ENCODE measurements at regions not wholly inside any gene's neighbourhood (a gene's known extent, or its start where the extent isn't known, plus 50 kb on each side); places are given as distances from the start of the nearest gene placed in this dataset.

- Mint-ChIP-seq H3K9me3 (no peaks in the 10 kb centered on the region), H3K4me1 (ENCODE audit: low read depth) (no peaks in the 10 kb centered on the region), H3K36me3 (ENCODE audit: low read depth) (no peaks in the 10 kb centered on the region), H3K27me3 (no peaks in the 10 kb centered on the region), H3K4me3 (no peak overlapping the region), H3K27ac (no peak overlapping the region)
- no peak for TF ChIP-seq CTCF (IDR thresholded peaks at IDR 0.05)
- CTCF ChIA-PET, result no interaction called here
- ATAC-seq (no peak), DNase-seq (no peak)
- intact Hi-C loops (cut with micrococcal nuclease), result no loop called here
- POLR2A ChIA-PET, result no interaction called here
Measured at GRCh38 chr3:19735111-19735510, 198.9 kb downstream of the EFHB start.

GRCh38 chr3:19734453-19734852 lies 199.6 kb downstream of the EFHB start:
- POLR2A ChIA-PET, result no interaction called here
- TF ChIP-seq CTCF (IDR thresholded peaks at IDR 0.05), result no peak

GRCh38 chr3:19725000-19725399 lies 209.0 kb downstream of the EFHB start:
- H3K9me3 Mint-ChIP-seq, result no peaks in the 10 kb centered on the region
- intact Hi-C loops (cut with micrococcal nuclease), result no loop called here
- ChIA-PET CTCF (no interaction called here), POLR2A (interaction anchor here (1.0 kb wide), 1 partner anchor 8 kb away, joined by 3 read pairs; no protein-coding TSS in a partner anchor)
- H3K27me3 Mint-ChIP-seq, result no peaks in the 10 kb centered on the region
- no peaks in the 10 kb centered on the region for H3K4me1 Mint-ChIP-seq (ENCODE audit: low read depth)
- ATAC-seq (no peak), DNase-seq (no peak)
- no peaks in the 10 kb centered on the region for H3K36me3 Mint-ChIP-seq (ENCODE audit: low read depth)
- no peak for TF ChIP-seq CTCF (IDR thresholded peaks at IDR 0.05)
- H3K27ac Mint-ChIP-seq, result no peak overlapping the region
- no peak overlapping the region for H3K4me3 Mint-ChIP-seq

More at GRCh38 chr3:19734453-19734852, 199.6 kb downstream of the EFHB start:
- DNase-seq, result no peak
- CTCF ChIA-PET, result no interaction called here
- H3K27ac Mint-ChIP-seq, result no peak overlapping the region
- no peaks in the 10 kb centered on the region for H3K4me1 Mint-ChIP-seq (ENCODE audit: low read depth)
- no peak for ATAC-seq
- no peaks in the 10 kb centered on the region for H3K9me3 Mint-ChIP-seq
- intact Hi-C loops (cut with micrococcal nuclease), result no loop called here
- no peaks in the 10 kb centered on the region for H3K27me3 Mint-ChIP-seq
- no peak overlapping the region for H3K4me3 Mint-ChIP-seq
- H3K36me3 Mint-ChIP-seq (ENCODE audit: low read depth), result no peaks in the 10 kb centered on the region

GRCh38 chr3:19717736-19718135 lies 216.3 kb downstream of the EFHB start:
- no peak for TF ChIP-seq CTCF (IDR thresholded peaks at IDR 0.05)
- no peaks in the 10 kb centered on the region for H3K36me3 Mint-ChIP-seq (ENCODE audit: low read depth)
- ATAC-seq, result no peak
- ChIA-PET CTCF (no interaction called here), POLR2A (no interaction called here)
- H3K27ac Mint-ChIP-seq, result no peak overlapping the region
- intact Hi-C loops (cut with micrococcal nuclease), result no loop called here
- no peak overlapping the region for H3K4me3 Mint-ChIP-seq
- H3K27me3 Mint-ChIP-seq, result no peaks in the 10 kb centered on the region
- no peaks in the 10 kb centered on the region for H3K4me1 Mint-ChIP-seq (ENCODE audit: low read depth)
- no peak for DNase-seq
- H3K9me3 Mint-ChIP-seq, result no peaks in the 10 kb centered on the region

GRCh38 chr3:19711160-19711782 lies 222.7 kb downstream of the EFHB start:
- ATAC-seq, result no peak
- DNase-seq, result no peak
- Mint-ChIP-seq H3K36me3 (ENCODE audit: low read depth) (no peaks in the 10 kb centered on the region), H3K27me3 (no peaks in the 10 kb centered on the region), H3K4me3 (no peak overlapping the region), H3K27ac (no peak overlapping the region), H3K9me3 (no peaks in the 10 kb centered on the region), H3K4me1 (ENCODE audit: low read depth) (no peaks in the 10 kb centered on the region)
- POLR2A ChIA-PET, result no interaction called here
- intact Hi-C loops (cut with micrococcal nuclease), result no loop called here
- CTCF ChIA-PET, result no interaction called here
- TF ChIP-seq CTCF (IDR thresholded peaks at IDR 0.05), result no peak
